ENCODE measurements at regions not wholly inside any gene's neighbourhood (a gene's known extent, or its start where the extent isn't known, plus 50 kb on each side); places are given as distances from the start of the nearest gene placed in this dataset.

DNA sequence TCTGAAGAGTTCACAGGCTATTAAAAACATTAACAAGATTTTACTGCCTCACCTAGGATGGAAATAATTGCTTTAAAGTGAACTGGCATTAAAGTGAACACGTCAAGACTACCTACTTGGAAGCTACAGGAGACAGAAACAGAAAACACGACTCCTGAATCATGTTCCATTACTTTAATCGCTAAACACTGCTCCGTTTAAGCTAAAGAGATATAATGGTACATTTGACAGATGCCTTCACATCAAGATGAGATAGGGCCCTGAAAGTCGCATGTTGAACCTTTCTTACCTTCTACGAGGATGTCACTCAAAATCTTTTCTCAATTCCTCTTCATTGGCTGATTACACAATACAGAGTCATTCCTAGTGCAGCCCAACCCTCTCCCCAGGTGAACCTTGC is 206.3 kb upstream of the GATB start:
- intact Hi-C loops (cut with DNase I): no loop called here
- no peak overlapping the region for H3K27ac ChIP-seq
- H3K36me3 ChIP-seq: no peaks in the 10 kb centered on the region
- WGBS: 64% methylated on average over 6 of the region's 6 CpGs
- no peaks in the 10 kb centered on the region for H3K4me1 ChIP-seq (replicated peaks)
- H3K9me3 ChIP-seq: no peaks in the 10 kb centered on the region
- no peak overlapping the region for H3K4me3 ChIP-seq
- no peaks in the 10 kb centered on the region for H3K27me3 ChIP-seq (replicated peaks; ENCODE audit: insufficient read depth)
- DNase-seq (ENCODE audit: low spot score): no peak
- no peak for TF ChIP-seq POLR2A (IDR thresholded peaks at IDR 0.05)
- TF ChIP-seq POLR2AphosphoS5 (IDR thresholded peaks at IDR 0.05): no peak
- no peak for TF ChIP-seq CTCF (IDR thresholded peaks at IDR 0.05)

DNA sequence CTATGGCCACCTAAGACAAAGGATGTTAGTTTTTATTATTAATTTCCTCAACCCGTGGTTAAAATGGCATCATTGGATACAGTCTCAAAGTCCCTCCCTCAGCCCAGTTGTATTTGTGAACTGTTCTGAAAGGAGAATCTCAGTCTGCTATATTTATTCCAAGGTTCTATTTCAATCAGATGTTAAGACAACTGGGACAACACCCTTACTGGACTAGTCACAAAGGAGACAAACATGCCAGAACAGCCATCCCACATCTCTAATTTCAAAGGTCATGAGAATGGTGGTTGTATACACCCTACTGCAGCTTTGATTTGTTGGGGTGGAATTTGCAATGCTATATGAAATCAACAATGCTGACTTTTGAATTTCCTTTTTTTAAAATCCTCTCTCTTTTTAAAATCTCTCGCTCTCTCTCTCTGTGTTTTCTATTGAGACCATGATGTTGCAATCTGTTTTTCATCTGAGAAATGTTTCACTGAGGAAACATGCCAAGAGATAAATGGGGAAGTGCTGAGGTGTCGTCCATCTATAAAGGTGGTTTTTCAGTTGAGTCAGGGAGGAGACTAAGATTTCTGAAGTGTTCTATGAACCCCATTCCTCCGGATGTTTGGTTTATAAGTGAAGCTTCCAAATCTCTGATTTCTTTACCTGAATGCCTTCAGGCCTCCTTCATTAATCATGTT is 201.5 kb upstream of the GATB start:
- Histone ChIP-seq H3K4me3 (no peak overlapping the region), H3K36me3 (no peaks in the 10 kb centered on the region), H3K27ac (no peak overlapping the region), H3K4me1 (replicated peaks) (no peaks in the 10 kb centered on the region), H3K9me3 (no peaks in the 10 kb centered on the region), H3K27me3 (replicated peaks; ENCODE audit: insufficient read depth) (no peaks in the 10 kb centered on the region)
- DNase-seq (ENCODE audit: low spot score): no peak
- 74% methylated on average over 4 of the region's 4 CpGs for WGBS
- TF ChIP-seq POLR2AphosphoS5 (IDR thresholded peaks at IDR 0.05) (no peak), CTCF (IDR thresholded peaks at IDR 0.05) (no peak), POLR2A (IDR thresholded peaks at IDR 0.05) (no peak)
- intact Hi-C loops (cut with DNase I): no loop called here

DNA sequence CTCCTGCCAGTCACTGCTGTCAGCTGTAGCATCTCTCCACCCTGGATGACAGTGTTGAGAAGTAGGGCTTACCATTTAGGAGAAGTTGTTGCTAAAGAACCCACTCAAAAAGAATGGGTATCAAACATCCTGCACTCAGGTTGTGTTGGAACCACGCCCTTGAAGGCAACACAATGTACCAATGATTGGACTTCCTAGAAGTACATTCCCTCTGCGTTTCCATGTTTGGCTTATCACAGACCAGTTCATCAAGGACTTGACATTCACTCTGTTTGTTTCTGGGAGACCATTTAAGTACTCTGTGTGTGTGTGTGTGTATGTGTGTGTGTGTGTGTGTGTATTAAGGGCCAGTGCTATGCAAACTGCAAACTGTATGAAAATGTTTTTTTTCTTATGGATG is 200.6 kb upstream of the GATB start:
- H3K4me1 ChIP-seq (replicated peaks): no peaks in the 10 kb centered on the region
- TF ChIP-seq CTCF (IDR thresholded peaks at IDR 0.05): no peak
- TF ChIP-seq POLR2AphosphoS5 (IDR thresholded peaks at IDR 0.05): no peak
- TF ChIP-seq POLR2A (IDR thresholded peaks at IDR 0.05): no peak
- 82% methylated on average over 2 of the region's 2 CpGs for WGBS
- H3K4me3 ChIP-seq: no peak overlapping the region
- no peak for DNase-seq (ENCODE audit: low spot score)
- H3K27me3 ChIP-seq (replicated peaks; ENCODE audit: insufficient read depth): no peaks in the 10 kb centered on the region
- intact Hi-C loops (cut with DNase I): no loop called here
- no peaks in the 10 kb centered on the region for H3K36me3 ChIP-seq
- H3K9me3 ChIP-seq: no peaks in the 10 kb centered on the region
- H3K27ac ChIP-seq: no peak overlapping the region

DNA sequence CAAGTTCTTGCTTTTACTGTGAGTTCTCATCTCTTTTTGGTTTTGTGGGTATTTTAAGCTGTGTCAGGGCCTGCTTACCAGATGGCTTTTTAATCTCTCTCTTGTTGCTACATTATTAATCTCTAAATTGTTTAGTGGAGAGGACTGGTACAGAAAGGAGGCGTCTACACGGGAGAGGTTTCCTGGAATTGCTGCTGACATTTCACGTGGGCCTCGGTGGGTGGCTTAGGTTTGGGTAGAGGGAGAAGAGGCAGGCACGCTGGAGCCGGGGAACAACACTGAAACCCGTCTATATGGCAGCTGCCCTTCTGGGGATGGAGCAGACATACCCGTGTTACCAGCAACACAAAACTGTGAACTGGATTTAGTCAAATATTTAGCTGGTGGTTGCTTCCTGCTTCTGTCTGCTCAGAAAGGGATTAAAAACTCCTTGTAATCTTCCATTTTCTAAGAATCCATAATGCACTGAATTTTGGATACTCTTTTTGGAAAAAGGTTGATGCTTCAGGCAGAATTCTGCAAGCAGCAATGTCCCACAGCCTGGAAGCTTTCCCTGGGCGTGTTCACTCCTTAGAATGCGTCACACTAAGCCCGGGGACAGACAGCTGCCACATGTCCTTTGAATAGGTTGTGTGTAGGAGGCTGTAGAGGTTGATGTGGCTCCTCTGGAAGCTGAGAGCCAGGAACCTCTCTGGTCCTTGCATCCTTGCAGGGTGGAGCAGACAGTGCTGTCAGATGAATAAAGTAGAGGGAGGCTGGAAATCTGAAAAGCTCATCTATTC is 199.8 kb upstream of the GATB start:
- Histone ChIP-seq H3K4me1 (replicated peaks) (no peaks in the 10 kb centered on the region), H3K36me3 (no peaks in the 10 kb centered on the region), H3K4me3 (no peak overlapping the region), H3K27me3 (replicated peaks; ENCODE audit: insufficient read depth) (no peaks in the 10 kb centered on the region), H3K27ac (no peak overlapping the region), H3K9me3 (no peaks in the 10 kb centered on the region)
- intact Hi-C loops (cut with DNase I): no loop called here
- DNase-seq (ENCODE audit: low spot score): no peak
- TF ChIP-seq CTCF (IDR thresholded peaks at IDR 0.05): no peak
- no peak for TF ChIP-seq POLR2AphosphoS5 (IDR thresholded peaks at IDR 0.05)
- TF ChIP-seq POLR2A (IDR thresholded peaks at IDR 0.05): no peak
- WGBS: 75% methylated on average over 11 of the region's 11 CpGs

GRCh38 chr4:151957153-151957552 is 196.3 kb upstream of the GATB start:
- Histone ChIP-seq H3K4me1 (replicated peaks) (no peaks in the 10 kb centered on the region), H3K4me3 (no peak overlapping the region), H3K9me3 (no peaks in the 10 kb centered on the region), H3K27me3 (replicated peaks; ENCODE audit: insufficient read depth) (no peaks in the 10 kb centered on the region), H3K27ac (no peak overlapping the region), H3K36me3 (no peaks in the 10 kb centered on the region)
- TF ChIP-seq POLR2A (IDR thresholded peaks at IDR 0.05) (no peak), CTCF (IDR thresholded peaks at IDR 0.05) (no peak), POLR2AphosphoS5 (IDR thresholded peaks at IDR 0.05) (no peak)
- intact Hi-C loops (cut with DNase I): no loop called here
- WGBS: 28% methylated on average over 5 of the region's 5 CpGs
- no peak for DNase-seq (ENCODE audit: low spot score)
